HCT116 (cell line): ENCODE measurements at regions not wholly inside any gene's neighbourhood (a gene's known extent, or its start where the extent isn't known, plus 50 kb on each side); places are given as distances from the start of the nearest gene placed in this dataset.

ENCODE experiments used
- ATAC-seq: fragments of 200-7000 bp; cut with Tn5 transposase; 2 replicates; pipeline ENCODE4 v1.9.1; 2020; ENCODE audit warnings: mild to moderate bottlenecking, moderate library complexity
- BruUV-seq: library from RNA; stranded (reverse); fragments of 400-500 nt; replicated peaks from 2 replicates; lab custom pipeline; 2021; lab: Mats Ljungman, UMichigan
- CTCF ChIA-PET: fragments of 300-600 bp; sonication (Branson Sonifier 250); formaldehyde crosslinking; loops from one replicate; lab custom pipeline; 2021; ENCODE audit warnings: antibody characterized with exemption; lab: Charles Lee
- POLR2A ChIA-PET: fragments of 300-600, 350-600 bp; sonication (Branson Sonifier 250); formaldehyde crosslinking; loops from one replicate; lab custom pipeline; 2021; ENCODE audit warnings: antibody characterized with exemption; lab: Charles Lee
- RAD21 ChIA-PET, 2 experiments: fragments of 300-600 bp; sonication (Branson Sonifier 250); formaldehyde crosslinking; loops; one replicate each; lab custom pipeline; 2023; ENCODE audit warnings: low total read pairs in 2 of 2; ENCODE audit not compliant: uncharacterized antibody in 2 of 2, unreplicated experiment in 2 of 2, low non-redundant PET in 1 of 2; lab: Charles Lee
- DNase-seq: peaks from one replicate; pipeline ENCODE4 v3.0.0-alpha.2; 2010; ENCODE audit warnings: low read depth, low spot score
- H2AFZ ChIP-seq: fragments of 200-600 bp; shearing (Covaris generic), sonication (generic); 2 replicates; pipeline ENCODE4 v1.6.1; 2017; ENCODE audit warnings: low read depth, mixed run types, mixed read lengths, antibody characterized with exemption, low read length; ENCODE audit not compliant: poor library complexity, severe bottlenecking
- H3K27ac ChIP-seq: 2 replicates; pipeline ENCODE4 v1.5.1; 2012; ENCODE audit warnings: low read depth, low read length
- H3K27me3 ChIP-seq: fragments of 200-600 bp; sonication (generic); 2 replicates; pipeline ENCODE4 v1.6.1; 2016; ENCODE audit warnings: mixed run types, low read length, mixed read lengths; ENCODE audit not compliant: insufficient read depth
- H3K36me3 ChIP-seq, 2 experiments: fragments of 200-500 bp in 1 of 2; fragments of 200-600 bp in 1 of 2; sonication (Bioruptor generic) in 1 of 2; sonication (generic) in 1 of 2; 2 replicates each; pipeline versions ENCODE4 v1.5.1 to v1.6.1; 2014 to 2016; ENCODE audit warnings: low read length in 2 of 2, inconsistent platforms in 1 of 2, mixed read lengths in 1 of 2, mixed run types in 1 of 2; ENCODE audit not compliant: insufficient read depth in 2 of 2, control insufficient read depth in 1 of 2
- H3K4me1 ChIP-seq, 2 experiments: fragments of 200-600 bp in 1 of 2; sonication (generic) in 1 of 2; 2 replicates each; pipeline versions ENCODE4 v1.5.1 to v1.6.1; 2012 to 2017; ENCODE audit warnings: low read length in 2 of 2, inconsistent platforms in 1 of 2, mild to moderate bottlenecking in 1 of 2, mixed read lengths in 1 of 2, mixed run types in 1 of 2, moderate library complexity in 1 of 2; ENCODE audit not compliant: insufficient read depth in 2 of 2, control insufficient read depth in 1 of 2
- H3K4me2 ChIP-seq: fragments of 200-600 bp; sonication (generic); 2 replicates; pipeline ENCODE4 v1.6.1; 2017; ENCODE audit warnings: mixed run types, low read length, mixed read lengths
- H3K4me3 ChIP-seq, 2 experiments: fragments of 200-600 bp in 1 of 2; sonication (generic) in 1 of 2; replicated peaks in 1 of 2; 2 replicates each; pipeline ENCODE4 v1.5.1; 2011 to 2016; ENCODE audit warnings: low read length in 2 of 2, control low read depth in 1 of 2, low read depth in 1 of 2, mild to moderate bottlenecking in 1 of 2, mixed read lengths in 1 of 2, mixed run types in 1 of 2
- H3K79me2 ChIP-seq: fragments of 200-600 bp; sonication (generic); 2 replicates; pipeline ENCODE4 v1.6.1; 2017; ENCODE audit warnings: mild to moderate bottlenecking, mixed run types, low read length, moderate library complexity, mixed read lengths; ENCODE audit not compliant: insufficient read depth
- H3K9ac ChIP-seq: fragments of 200-600 bp; sonication (generic); 2 replicates; pipeline ENCODE4 v1.6.1; 2016; ENCODE audit warnings: low read length, mixed read lengths
- H3K9me2 ChIP-seq: fragments of 200-600 bp; sonication (generic), shearing (Covaris generic); 2 replicates; pipeline ENCODE4 v1.6.1; 2017; ENCODE audit warnings: mixed run types, mild to moderate bottlenecking, moderate library complexity; ENCODE audit not compliant: insufficient read depth
- H3K9me3 ChIP-seq, 2 experiments: fragments of 200-500 bp in 1 of 2; fragments of 200-600 bp in 1 of 2; sonication (Bioruptor generic) in 1 of 2; sonication (generic) in 1 of 2; 2 replicates each; pipeline ENCODE4 v1.6.1; 2014 to 2017; ENCODE audit warnings: low read length in 2 of 2, mixed read lengths in 2 of 2, inconsistent platforms in 1 of 2, low read depth in 1 of 2, mild to moderate bottlenecking in 1 of 2, mixed run types in 1 of 2, moderate library complexity in 1 of 2; ENCODE audit not compliant: control insufficient read depth in 1 of 2, insufficient read depth in 1 of 2
- H4K20me1 ChIP-seq: fragments of 200-600 bp; sonication (generic), shearing (Covaris generic); 2 replicates; pipeline ENCODE4 v1.6.1; 2017; ENCODE audit warnings: mixed run types, mild to moderate bottlenecking, moderate library complexity; ENCODE audit not compliant: insufficient read depth
- CBX3 ChIP-seq: IDR thresholded peaks from 2 replicates; pipeline ENCODE4 v1.6.1; 2012; ENCODE audit warnings: low read depth
- EZH2 ChIP-seq: fragments of 200-600 bp; sonication (generic); IDR thresholded peaks from 2 replicates; pipeline ENCODE4 v1.6.1; 2017; ENCODE audit warnings: antibody characterized with exemption, mixed run types
- EZH2phosphoT487 ChIP-seq: fragments of 200-600 bp; IDR thresholded peaks from 2 replicates; pipeline ENCODE4 v1.6.1; 2018; ENCODE audit warnings: antibody characterized with exemption, borderline replicate concordance
- FOSL1 ChIP-seq: IDR thresholded peaks from 2 replicates; pipeline ENCODE4 v1.6.1; 2012; ENCODE audit warnings: low read depth
- JUND ChIP-seq: IDR thresholded peaks from 2 replicates; pipeline ENCODE4 v1.6.1; 2012
- intact Hi-C: fragments of 100-400 bp; cut with micrococcal nuclease; formaldehyde crosslinking; loops from 2 replicates; pipeline ENCODE4 v1.10.0; 2022
- TF ChIP-seq, protein P1 (sequence below): IDR thresholded peaks from 2 replicates; pipeline ENCODE4 v1.6.1; 2011; ENCODE audit warnings: mild to moderate bottlenecking, low read length, moderate library complexity; ENCODE audit not compliant: insufficient replicate concordance; ENCODE audit errors: extremely low read depth
- TF ChIP-seq, protein P2 (sequence below), 3 experiments: fragments of 200-600 bp in 1 of 3; sonication (generic) in 1 of 3; IDR thresholded peaks in 2 of 3; conservative IDR thresholded peaks in 1 of 3; 2 replicates each; pipeline ENCODE4 v1.5.1; 2012 to 2017; ENCODE audit warnings: low read depth in 2 of 3, low read length in 2 of 3, antibody characterized with exemption in 1 of 3, borderline replicate concordance in 1 of 3, control low read depth in 1 of 3, mild to moderate bottlenecking in 1 of 3, mixed read lengths in 1 of 3, mixed run types in 1 of 3, moderate library complexity in 1 of 3; ENCODE audit not compliant: insufficient read depth in 1 of 3

DNA sequence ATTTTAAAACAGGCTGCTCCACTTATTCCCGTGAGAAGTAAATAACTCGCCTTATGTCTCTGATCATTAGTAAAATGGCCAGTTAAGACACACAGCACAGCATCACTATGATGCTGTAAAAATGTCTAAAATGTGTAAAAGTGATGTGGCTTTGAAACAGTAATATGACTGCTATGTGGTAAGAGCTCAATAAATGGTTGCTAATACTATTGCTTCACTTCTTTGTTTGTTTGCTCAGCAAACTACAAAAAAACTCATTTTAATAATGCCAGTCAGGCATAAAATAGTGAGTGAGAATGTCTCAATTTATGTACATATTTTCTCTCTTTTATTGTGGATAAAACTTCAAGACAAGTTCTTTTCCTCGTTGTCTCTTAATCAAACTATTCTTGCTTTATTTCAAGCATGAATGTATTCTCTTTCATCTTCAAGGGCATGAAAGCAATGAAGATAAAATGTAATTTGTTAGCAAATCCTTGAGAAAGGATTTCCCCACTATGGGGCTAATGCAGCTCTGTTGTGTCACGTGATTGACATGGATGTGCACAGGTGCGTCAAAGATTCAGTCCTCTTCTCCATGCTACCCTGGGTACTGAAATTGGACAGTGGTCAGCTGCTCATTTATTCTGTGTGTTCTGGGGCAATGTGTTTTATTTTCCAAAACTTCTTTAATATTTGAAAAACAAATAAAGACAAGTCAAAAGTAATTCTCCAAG, 387.2 kb downstream of the TRIB2 start:
- no peak for ATAC-seq
- intact Hi-C loops, result no loop called here
- Histone ChIP-seq H3K27ac (no peak overlapping the region), H3K9ac (no peak overlapping the region), H3K79me2 (no peaks in the 10 kb centered on the region)
- TF ChIP-seq FOSL1 (no peak), EZH2 (no peak), JUND (no peak), CBX3 (no peak), EZH2phosphoT487 (no peak)
- TF ChIP-seq, protein P1, sequence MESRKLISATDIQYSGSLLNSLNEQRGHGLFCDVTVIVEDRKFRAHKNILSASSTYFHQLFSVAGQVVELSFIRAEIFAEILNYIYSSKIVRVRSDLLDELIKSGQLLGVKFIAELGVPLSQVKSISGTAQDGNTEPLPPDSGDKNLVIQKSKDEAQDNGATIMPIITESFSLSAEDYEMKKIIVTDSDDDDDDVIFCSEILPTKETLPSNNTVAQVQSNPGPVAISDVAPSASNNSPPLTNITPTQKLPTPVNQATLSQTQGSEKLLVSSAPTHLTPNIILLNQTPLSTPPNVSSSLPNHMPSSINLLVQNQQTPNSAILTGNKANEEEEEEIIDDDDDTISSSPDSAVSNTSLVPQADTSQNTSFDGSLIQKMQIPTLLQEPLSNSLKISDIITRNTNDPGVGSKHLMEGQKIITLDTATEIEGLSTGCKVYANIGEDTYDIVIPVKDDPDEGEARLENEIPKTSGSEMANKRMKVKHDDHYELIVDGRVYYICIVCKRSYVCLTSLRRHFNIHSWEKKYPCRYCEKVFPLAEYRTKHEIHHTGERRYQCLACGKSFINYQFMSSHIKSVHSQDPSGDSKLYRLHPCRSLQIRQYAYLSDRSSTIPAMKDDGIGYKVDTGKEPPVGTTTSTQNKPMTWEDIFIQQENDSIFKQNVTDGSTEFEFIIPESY, result no peak
- TF ChIP-seq, protein P2, sequence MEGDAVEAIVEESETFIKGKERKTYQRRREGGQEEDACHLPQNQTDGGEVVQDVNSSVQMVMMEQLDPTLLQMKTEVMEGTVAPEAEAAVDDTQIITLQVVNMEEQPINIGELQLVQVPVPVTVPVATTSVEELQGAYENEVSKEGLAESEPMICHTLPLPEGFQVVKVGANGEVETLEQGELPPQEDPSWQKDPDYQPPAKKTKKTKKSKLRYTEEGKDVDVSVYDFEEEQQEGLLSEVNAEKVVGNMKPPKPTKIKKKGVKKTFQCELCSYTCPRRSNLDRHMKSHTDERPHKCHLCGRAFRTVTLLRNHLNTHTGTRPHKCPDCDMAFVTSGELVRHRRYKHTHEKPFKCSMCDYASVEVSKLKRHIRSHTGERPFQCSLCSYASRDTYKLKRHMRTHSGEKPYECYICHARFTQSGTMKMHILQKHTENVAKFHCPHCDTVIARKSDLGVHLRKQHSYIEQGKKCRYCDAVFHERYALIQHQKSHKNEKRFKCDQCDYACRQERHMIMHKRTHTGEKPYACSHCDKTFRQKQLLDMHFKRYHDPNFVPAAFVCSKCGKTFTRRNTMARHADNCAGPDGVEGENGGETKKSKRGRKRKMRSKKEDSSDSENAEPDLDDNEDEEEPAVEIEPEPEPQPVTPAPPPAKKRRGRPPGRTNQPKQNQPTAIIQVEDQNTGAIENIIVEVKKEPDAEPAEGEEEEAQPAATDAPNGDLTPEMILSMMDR (IDR thresholded peaks at IDR 0.05 in 2 of 3, conservative IDR thresholded peaks at IDR 0.05 in 1 of 3; ENCODE audit: borderline replicate concordance in 1 of 3, insufficient read depth in 1 of 3, low read depth in 2 of 3, low read length in 2 of 3), result no peak
- TF ChIP-seq, all 23 proteins: peak for 0
- no peak overlapping the region for H2AFZ ChIP-seq
- H3K4me2 ChIP-seq, result no peak overlapping the region
- no peaks in the 10 kb centered on the region for H3K4me1 ChIP-seq
- H3K36me3 ChIP-seq, result no peaks in the 10 kb centered on the region
- no peak overlapping the region for H3K4me3 ChIP-seq
- POLR2A ChIA-PET, result no interaction called here
- no peak for DNase-seq
- no peaks in the 10 kb centered on the region for H4K20me1 ChIP-seq
- RAD21 ChIA-PET, result no interaction called here
- H3K9me3 ChIP-seq, result no peaks in the 10 kb centered on the region
- CTCF ChIA-PET, result no interaction called here
- BruUV-seq, result no TSS peak
- H3K9me2 ChIP-seq, result no peaks in the 10 kb centered on the region
- no peaks in the 10 kb centered on the region for H3K27me3 ChIP-seq
